Eye (tissue), 1 donor: ENCODE measurements at regions not wholly inside any gene's neighbourhood (a gene's known extent, or its start where the extent isn't known, plus 50 kb on each side); places are given as distances from the start of the nearest gene placed in this dataset.
"Not testable (repeated sequence)": the region's sequence is repeated elsewhere in the genome, so short reads cannot be mapped to it uniquely, and the experiment has no call there.

Experiments used
- DNase-seq: peaks from one replicate; pipeline ENCODE4 v3.0.0-alpha.2; 2015

GRCh38 chr7:8938044-8938805 lies 504.8 kb downstream of the NXPH1 start:
- DNase-seq = no peak

- DNase-seq = no peak
These were observed 506.0 kb downstream of the NXPH1 start for GRCh38 chr7:8939446-8939845.

DNA sequence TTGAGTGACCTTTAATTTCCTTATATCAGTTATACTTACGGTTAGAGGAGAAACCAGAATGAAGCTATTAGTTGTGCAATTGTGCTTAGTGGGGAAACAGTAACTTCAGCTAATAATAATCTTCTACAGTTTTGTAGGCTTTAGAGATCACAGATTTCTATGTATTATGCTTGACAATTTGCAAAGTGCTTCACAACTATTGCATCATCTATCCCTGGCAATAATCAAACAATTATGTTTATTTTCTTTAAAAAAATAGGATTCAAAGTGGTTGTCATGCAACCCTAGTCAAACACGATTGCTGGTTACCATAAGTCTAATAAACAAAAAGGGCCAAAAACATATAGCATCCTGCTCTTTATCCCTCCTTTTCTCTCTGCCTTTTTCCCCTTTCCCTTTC lies 530.3 kb downstream of the NXPH1 start:
- no peak for DNase-seq

DNA sequence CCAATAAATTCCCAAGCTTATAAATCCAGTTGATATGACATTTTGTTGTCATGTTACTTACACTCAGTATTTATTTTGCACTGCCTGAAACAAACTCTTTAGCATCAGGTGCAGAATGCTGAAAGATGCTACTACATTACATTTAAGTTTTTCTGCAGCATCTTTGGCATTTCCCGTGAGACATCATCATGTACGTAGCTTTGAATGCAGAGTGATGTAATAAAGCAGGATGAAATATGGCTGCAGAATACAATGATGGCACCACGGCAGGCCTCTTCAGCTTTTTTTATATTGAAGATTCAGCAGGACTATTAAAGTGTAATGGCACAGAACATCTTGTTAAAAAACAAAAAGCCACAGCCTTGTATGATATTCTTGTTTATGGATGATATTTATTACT lies 531.8 kb downstream of the NXPH1 start:
- peak; percentile 8 for DNase-seq

GRCh38 chr7:8973601-8974000 lies 540.2 kb downstream of the NXPH1 start:
- DNase-seq = no peak

- no peak for DNase-seq
These were observed 542.3 kb downstream of the NXPH1 start for GRCh38 chr7:8975681-8976080.

DNA sequence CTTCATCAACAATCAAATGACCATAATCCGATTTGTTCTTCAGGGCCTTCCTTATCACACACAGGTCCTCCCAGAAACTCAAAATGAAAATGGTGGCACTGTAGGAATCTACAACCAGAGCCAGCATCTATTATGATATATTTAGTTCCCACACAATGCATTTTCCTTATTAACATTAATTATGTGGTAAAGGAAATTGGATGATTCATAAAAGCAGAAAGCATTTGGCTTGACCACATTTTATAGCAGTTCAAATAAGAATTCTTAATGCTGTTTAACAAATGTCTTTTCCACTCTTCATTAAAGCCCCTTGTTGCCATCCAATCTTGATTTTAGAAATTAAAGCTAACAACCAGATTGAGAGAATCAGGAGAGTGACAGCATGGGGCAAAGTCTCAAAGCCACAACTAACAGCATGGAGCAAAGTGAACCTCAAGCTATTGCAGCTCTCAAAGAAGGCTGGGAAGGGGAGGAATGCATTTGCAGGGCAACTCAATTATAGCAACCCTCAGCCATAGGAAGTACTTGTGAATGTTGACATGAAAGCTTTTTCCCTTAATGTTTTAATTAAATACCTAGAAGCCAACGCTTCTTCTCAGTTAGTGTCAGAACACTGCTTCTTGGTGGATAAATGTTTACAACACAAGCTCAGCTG lies 549.1 kb downstream of the NXPH1 start:
- peak; percentile 53 for DNase-seq

- peak; percentile 89 for DNase-seq
These were observed 551.8 kb downstream of the NXPH1 start for GRCh38 chr7:8985255-8985654.

DNA sequence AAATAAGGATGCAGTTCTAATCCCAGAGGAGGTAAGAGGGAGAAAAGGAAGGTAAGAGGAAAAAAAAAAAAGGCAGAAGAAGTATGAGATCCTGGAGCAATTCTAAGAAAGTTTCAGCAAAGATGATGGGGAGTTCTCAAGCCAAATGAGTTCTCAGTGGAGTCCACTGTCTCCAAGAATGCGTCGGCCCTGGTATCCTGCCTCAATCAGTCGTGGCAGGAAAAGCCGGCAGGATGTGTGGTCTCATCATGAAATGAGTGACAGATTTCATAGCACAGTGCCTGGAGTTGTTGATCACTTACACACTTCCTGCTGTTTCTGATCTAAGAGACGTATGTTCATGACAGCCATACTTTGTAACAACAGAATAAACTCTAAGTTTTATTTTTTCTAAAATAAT lies 554.9 kb downstream of the NXPH1 start:
- DNase-seq = no peak

DNA sequence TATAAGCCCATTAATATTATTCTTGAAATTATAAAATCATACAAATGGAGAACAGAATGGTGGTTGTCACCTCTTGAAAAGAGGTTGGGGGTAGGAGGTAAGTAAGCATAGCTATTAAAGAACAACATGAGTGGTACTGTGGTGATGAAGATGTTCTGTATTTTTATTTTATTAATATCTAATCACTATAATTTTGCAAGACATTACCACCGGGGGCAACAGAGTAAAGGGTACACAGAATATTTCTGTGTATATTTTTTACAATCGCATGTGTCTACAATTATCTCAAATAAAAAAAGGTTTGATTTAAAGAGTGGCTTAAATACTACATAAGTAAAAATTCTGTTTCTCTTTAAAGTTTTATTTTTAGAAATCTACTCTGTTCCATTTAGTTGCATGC lies 557.8 kb downstream of the NXPH1 start:
- DNase-seq = no peak

GRCh38 chr7:8998762-8999161 lies 565.4 kb downstream of the NXPH1 start:
- peak; percentile 71 for DNase-seq

- no peak for DNase-seq
These were observed 580.5 kb downstream of the NXPH1 start for GRCh38 chr7:9013940-9014339.

GRCh38 chr7:9017286-9017685 lies 583.9 kb downstream of the NXPH1 start:
- DNase-seq = no peak

GRCh38 chr7:9022456-9022855 lies 589.0 kb downstream of the NXPH1 start:
- no peak for DNase-seq

- DNase-seq = peak; percentile 29
These were observed 590.4 kb downstream of the NXPH1 start for GRCh38 chr7:9023675-9024294.

- no peak for DNase-seq
These were observed 592.7 kb downstream of the NXPH1 start for GRCh38 chr7:9026121-9026520.

- no peak for DNase-seq
These were observed 594.6 kb downstream of the NXPH1 start for GRCh38 chr7:9028012-9028411.

DNA sequence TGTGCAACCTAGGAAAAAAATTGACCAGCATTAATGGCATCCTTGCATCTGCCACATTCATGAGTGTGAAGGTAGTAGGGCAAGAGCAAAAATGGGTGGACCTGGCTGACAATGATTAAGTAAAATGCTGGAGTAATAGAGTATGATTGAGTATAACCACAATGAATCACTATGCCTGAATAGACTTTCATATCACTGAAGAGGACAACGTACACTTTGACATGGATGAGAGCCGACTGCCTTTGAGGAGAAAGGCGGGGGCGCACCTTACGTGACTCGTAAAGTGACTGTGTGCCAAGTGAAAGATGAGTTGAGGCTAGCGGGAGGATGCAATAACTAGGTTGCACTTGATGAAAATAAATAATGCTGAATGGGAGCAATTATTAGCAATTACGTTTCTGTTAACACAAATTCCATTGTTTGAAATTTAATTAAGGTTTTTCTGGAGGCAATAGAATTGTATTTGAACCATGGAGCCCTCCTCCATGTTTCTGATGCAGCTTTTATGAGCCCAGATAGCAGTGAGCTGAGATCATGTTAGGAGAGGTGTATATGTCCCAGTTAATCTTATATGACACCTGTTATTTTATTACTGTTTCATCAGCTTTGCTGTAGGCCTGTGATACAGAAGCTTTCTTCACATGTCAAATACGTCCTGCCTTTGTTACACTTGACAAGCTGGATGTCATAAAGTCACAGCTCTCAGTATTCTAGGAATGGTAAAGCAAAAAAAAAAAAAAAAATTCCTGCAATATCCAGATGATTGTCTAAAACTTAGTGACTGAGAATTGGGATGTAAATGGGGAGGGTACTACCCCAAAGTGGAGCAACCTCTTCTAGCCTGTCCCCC lies 596.5 kb downstream of the NXPH1 start:
- DNase-seq = no peak

DNA sequence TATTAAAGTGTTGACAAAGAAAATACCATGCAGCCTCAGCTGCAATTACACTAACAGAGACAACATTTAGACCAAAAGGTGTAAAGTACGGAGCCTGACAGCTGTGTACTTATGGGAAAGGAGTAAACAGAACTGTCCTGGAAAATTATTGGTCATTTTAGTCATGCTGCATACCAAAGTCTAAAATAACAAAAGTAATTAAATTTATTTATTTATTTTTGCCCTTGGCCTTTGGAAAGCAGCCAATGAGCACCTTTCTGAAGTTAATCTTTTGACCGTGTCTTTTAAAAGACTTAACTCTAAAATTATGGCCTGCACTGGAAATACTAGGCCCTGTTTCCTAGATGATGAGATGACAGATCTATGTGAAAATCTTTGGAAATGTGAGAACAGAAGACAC lies 597.6 kb downstream of the NXPH1 start:
- no peak for DNase-seq

DNA sequence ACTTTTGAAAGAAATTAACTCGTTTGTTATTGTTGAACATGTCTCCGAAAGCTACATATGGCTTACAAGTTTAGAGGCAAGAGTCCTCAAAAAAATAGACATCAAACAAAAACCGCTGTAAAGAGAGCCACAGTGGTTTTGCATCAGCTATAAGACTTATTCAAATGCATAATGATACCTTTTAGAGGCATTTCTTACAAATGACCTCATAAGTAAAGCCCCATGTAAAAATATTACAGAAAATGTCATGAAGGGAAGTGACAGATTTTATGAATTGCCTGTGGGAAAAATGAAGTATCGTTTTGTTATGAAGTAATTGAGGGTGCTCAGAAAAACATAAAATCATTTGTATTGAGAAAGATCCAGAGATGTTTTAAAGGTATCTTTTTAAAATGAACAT lies 598.0 kb downstream of the NXPH1 start:
- DNase-seq = no peak

DNA sequence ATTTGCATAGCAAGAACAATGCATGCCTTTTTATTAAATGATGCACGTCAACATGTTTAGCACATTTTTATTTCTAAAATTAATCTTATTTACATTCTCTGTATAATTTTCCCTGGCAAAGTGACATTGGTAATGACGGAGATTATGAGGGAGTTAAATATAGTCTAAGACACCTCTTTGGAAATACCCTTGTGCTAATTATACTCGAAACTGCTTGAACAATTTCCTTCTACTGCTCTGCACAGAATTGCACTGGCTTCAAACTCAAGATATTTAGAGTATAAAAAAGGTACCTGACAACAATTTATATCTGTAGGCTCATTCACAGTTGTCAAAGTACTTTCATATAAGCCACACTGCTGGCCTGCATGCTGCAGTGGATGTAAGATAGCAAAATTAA lies 602.7 kb downstream of the NXPH1 start:
- DNase-seq = no peak

DNA sequence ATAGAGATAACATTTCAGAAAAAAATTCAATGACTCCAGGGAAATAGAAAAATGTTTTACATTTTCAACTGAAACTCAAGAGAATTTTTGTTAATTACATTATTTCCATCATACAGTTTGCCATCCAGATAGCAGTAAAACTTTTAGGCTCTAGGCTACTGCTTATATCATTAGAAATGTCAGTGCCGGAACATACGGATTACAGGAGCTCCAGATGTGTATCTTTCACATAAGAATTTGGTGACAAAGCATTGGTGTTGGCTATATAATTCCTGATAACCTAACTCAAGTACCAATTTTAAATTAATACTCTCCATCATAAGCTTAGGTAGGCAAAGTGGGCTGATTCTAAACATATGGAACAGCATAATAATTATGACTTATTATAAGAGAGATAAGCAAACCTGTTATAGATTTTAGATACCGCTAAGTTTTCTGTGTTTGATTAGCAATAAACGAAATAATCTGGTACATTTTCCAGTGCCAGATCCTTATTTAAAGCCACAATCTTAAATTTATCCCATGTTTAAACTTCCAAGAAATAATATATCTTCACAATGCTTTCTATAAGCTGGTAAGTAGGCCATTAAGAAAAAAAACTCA lies 637.9 kb downstream of the NXPH1 start:
- no peak for DNase-seq

DNA sequence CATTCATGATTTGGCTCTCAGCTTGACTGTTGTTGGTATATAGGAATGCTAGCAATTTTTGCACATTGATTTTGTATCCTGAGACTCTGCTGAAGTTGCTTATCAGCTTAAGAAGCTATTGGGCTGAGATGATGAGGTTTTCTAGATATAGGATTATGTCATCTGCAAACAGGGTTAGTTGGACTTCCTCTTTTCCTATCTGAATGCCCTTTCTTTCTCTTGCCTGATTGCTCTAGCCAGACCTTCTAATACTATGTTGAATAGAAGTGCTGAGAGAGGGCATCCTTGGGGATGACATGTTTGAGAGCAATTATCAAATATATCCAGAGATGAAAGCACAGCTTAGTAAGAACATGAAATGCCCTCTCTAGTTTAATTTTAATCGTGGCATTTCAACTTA lies 642.4 kb downstream of the NXPH1 start:
- DNase-seq = not testable (repeated sequence)
